ENCODE measurements at regions not wholly inside any gene's neighbourhood (a gene's known extent, or its start where the extent isn't known, plus 50 kb on each side); places are given as distances from the start of the nearest gene placed in this dataset.

GRCh38 chr20:11814267-11814666, 103.4 kb upstream of the BTBD3 start (continued):
- TF ChIP-seq REST (IDR thresholded peaks at IDR 0.05; ENCODE audit: unreplicated experiment), result no peak
- TF ChIP-seq ZNF331 (CRISPR knock-in tag; IDR thresholded peaks at IDR 0.05; ENCODE audit: low read depth), result no peak
- no peak for TF ChIP-seq JUNB (IDR thresholded peaks at IDR 0.05; ENCODE audit: unreplicated experiment)
- TF ChIP-seq ZNF114 (CRISPR knock-in tag; IDR thresholded peaks at IDR 0.05), result no peak
- no peak for TF ChIP-seq CREB1 (CRISPR knock-in tag; IDR thresholded peaks at IDR 0.05; ENCODE audit: low read depth)
- TF ChIP-seq STAT1 (IDR thresholded peaks at IDR 0.05; ENCODE audit: unreplicated experiment), result no peak
- no peak for TF ChIP-seq EZH2 (IDR thresholded peaks at IDR 0.05; ENCODE audit: low read depth, unreplicated experiment)
- no peak for TF ChIP-seq POLR2AphosphoS5 (IDR thresholded peaks at IDR 0.05; ENCODE audit: low read depth)
- TF ChIP-seq ETS1 (IDR thresholded peaks at IDR 0.05), result no peak
- TF ChIP-seq NANOG (IDR thresholded peaks at IDR 0.05; ENCODE audit: borderline replicate concordance), result no peak

GRCh38 chr20:11820838-11821237, 96.9 kb upstream of the BTBD3 start:
- DNase-seq (ENCODE audit: low spot score) (no peak), ATAC-seq (no peak)
- Histone ChIP-seq H3K4me2 (no peak overlapping the region), H3K27ac (ENCODE audit: low read depth) (no peak overlapping the region), H4K20me1 (replicated peaks; ENCODE audit: insufficient read depth) (peaks cover 8% of the 10 kb centered on the region; the same call in 1 of the 2 replicates), H2AFZ (no peak overlapping the region), H3K36me3 (ENCODE audit: insufficient read depth) (no peaks in the 10 kb centered on the region), H3F3A (replicated peaks; ENCODE audit: low read depth) (no peaks in the 10 kb centered on the region), H3K27me3 (ENCODE audit: insufficient read depth) (peaks cover 60% of the 10 kb centered on the region), H3K4me1 (ENCODE audit: insufficient read depth) (peaks cover 5% of the 10 kb centered on the region; the same call in 1 of the 2 replicates), H3K9me2 (ENCODE audit: insufficient read depth) (no peaks in the 10 kb centered on the region), H3K4me3 (no peak overlapping the region), H3K79me2 (replicated peaks; ENCODE audit: insufficient read depth) (no peaks in the 10 kb centered on the region)
- H3K27me3 Mint-ChIP-seq (ENCODE audit: insufficient read depth, low read depth, poor library complexity), result peaks cover 11% of the 10 kb centered on the region
- H3K36me3 Mint-ChIP-seq (ENCODE audit: low read depth), result no peaks in the 10 kb centered on the region
- no peaks in the 10 kb centered on the region for H3K9me3 Mint-ChIP-seq
- H3K27ac Mint-ChIP-seq, result no peak overlapping the region
- H3K4me1 Mint-ChIP-seq, result no peaks in the 10 kb centered on the region
- no peak overlapping the region for H3K4me3 Mint-ChIP-seq
- TF ChIP-seq ZNF462 (CRISPR knock-in tag; IDR thresholded peaks at IDR 0.05) (no peak), JUNB (IDR thresholded peaks at IDR 0.05; ENCODE audit: unreplicated experiment) (no peak), CREB1 (CRISPR knock-in tag; IDR thresholded peaks at IDR 0.05; ENCODE audit: low read depth) (no peak), REST (IDR thresholded peaks at IDR 0.05; ENCODE audit: unreplicated experiment) (no peak)

All from GM23338 (cell line).